Neural progenitor cell (in vitro differentiated cells): ENCODE measurements at regions not wholly inside any gene's neighbourhood (a gene's known extent, or its start where the extent isn't known, plus 50 kb on each side); places are given as distances from the start of the nearest gene placed in this dataset.

Source experiments
- DNase-seq: peaks from one replicate; pipeline ENCODE4 v3.0.0-alpha.2; 2016; ENCODE audit warnings: low spot score
- H2AFZ ChIP-seq: fragments of 200-600 bp; sonication (generic); replicated peaks from 2 replicates; pipeline ENCODE4 v1.6.1; 2016; ENCODE audit warnings: antibody characterized with exemption
- H3F3A ChIP-seq: fragments of 200-600 bp; sonication (generic); 2 replicates; pipeline ENCODE4 v1.6.1; 2016; ENCODE audit warnings: antibody characterized with exemption, low read depth
- H3K27ac ChIP-seq: fragments of 200-600 bp; sonication (generic); 2 replicates; pipeline ENCODE4 v1.5.1; 2016; ENCODE audit warnings: mild to moderate bottlenecking
- H3K27me3 ChIP-seq: fragments of 200-600 bp; sonication (generic); 2 replicates; pipeline ENCODE4 v1.6.1; 2016; ENCODE audit warnings: mild to moderate bottlenecking, moderate library complexity
- H3K36me3 ChIP-seq: fragments of 200-600 bp; sonication (generic); 2 replicates; pipeline ENCODE4 v1.5.1; 2016
- H3K4me1 ChIP-seq: fragments of 200-600 bp; sonication (generic); 2 replicates; pipeline ENCODE4 v1.6.1; 2016; ENCODE audit warnings: mixed run types
- H3K4me2 ChIP-seq: fragments of 200-600 bp; sonication (generic); 2 replicates; pipeline ENCODE4 v1.6.1; 2016
- H3K4me3 ChIP-seq: fragments of 200-600 bp; sonication (generic); 2 replicates; pipeline ENCODE4 v1.5.1; 2016
- H3K79me2 ChIP-seq: fragments of 200-600 bp; sonication (generic); 2 replicates; pipeline ENCODE4 v1.6.1; 2016; ENCODE audit warnings: low read depth
- H3K9ac ChIP-seq: fragments of 200-600 bp; sonication (generic); 2 replicates; pipeline ENCODE4 v1.6.1; 2016
- H3K9me3 ChIP-seq: fragments of 200-600 bp; sonication (generic); 2 replicates; pipeline ENCODE4 v1.5.1; 2016; ENCODE audit warnings: low read depth
- H4K20me1 ChIP-seq: fragments of 200-600 bp; sonication (generic); 2 replicates; pipeline ENCODE4 v1.6.1; 2016; ENCODE audit warnings: low read depth
- H3K27ac Mint-ChIP-seq: 3 replicates; pipeline ENCODE4 v1.8.0; 2021; ENCODE audit warnings: mixed read lengths
- H3K27me3 Mint-ChIP-seq: 2 replicates; pipeline ENCODE4 v1.8.0; 2022; ENCODE audit warnings: low read depth, mild to moderate bottlenecking, inconsistent platforms, moderate library complexity, mixed read lengths; ENCODE audit not compliant: insufficient read depth
- H3K36me3 Mint-ChIP-seq: 3 replicates; pipeline ENCODE4 v1.8.0; 2021; ENCODE audit warnings: mixed read lengths
- H3K4me1 Mint-ChIP-seq: 3 replicates; pipeline ENCODE4 v1.8.0; 2021; ENCODE audit warnings: mixed read lengths
- H3K4me3 Mint-ChIP-seq: 3 replicates; pipeline ENCODE4 v1.8.0; 2021; ENCODE audit warnings: mild to moderate bottlenecking, moderate library complexity, mixed read lengths
- H3K9me3 Mint-ChIP-seq: 3 replicates; pipeline ENCODE4 v1.8.0; 2020; ENCODE audit warnings: mixed read lengths
- CTCF ChIP-seq: fragments of 200-600 bp; sonication (generic); IDR thresholded peaks from 2 replicates; pipeline ENCODE4 v1.5.1; 2017; ENCODE audit warnings: antibody characterized with exemption, mild to moderate bottlenecking
- EZH2 ChIP-seq: fragments of 200-600 bp; sonication (generic); IDR thresholded peaks from 2 replicates; pipeline ENCODE4 v1.6.1; 2017; ENCODE audit warnings: antibody characterized with exemption, mild to moderate bottlenecking, moderate library complexity
- EZH2phosphoT487 ChIP-seq: fragments of 200-600 bp; sonication (generic); IDR thresholded peaks from 2 replicates; pipeline ENCODE4 v1.6.1; 2017; ENCODE audit warnings: antibody characterized with exemption

DNA sequence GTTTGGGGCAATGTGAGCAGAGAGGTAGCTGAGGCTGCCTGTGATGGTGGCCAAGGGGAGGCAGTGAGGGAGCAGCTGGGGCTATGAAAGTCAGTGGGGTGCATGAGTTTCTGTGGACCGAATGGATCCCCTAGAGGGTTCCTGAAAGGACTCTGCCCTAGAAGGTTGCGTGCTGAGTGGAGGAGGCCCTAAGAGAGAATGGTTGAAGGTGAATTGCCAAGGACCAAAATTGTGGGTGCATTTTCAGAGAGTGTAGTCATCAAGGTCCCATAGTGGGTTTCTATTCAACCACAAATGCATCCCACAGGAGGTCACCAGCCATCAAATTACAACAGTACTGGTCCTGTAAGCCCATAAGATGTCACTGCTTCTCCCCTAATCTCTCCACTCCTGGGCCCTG lies 298.3 kb downstream of the CDK5RAP2 start:
- no peak for DNase-seq

GRCh38 chr9:120267929-120268328 lies 312.0 kb downstream of the CDK5RAP2 start:
- H3K36me3 Mint-ChIP-seq, result no peaks in the 10 kb centered on the region
- Histone ChIP-seq H3K9ac (no peak overlapping the region), H3K4me1 (no peaks in the 10 kb centered on the region), H3K79me2 (no peaks in the 10 kb centered on the region), H4K20me1 (no peaks in the 10 kb centered on the region), H3K27me3 (no peaks in the 10 kb centered on the region), H3K36me3 (no peaks in the 10 kb centered on the region), H3K27ac (no peak overlapping the region), H3F3A (no peaks in the 10 kb centered on the region), H2AFZ (no peak overlapping the region), H3K9me3 (no peaks in the 10 kb centered on the region), H3K4me2 (no peak overlapping the region), H3K4me3 (no peak overlapping the region)
- H3K4me1 Mint-ChIP-seq, result no peaks in the 10 kb centered on the region
- DNase-seq, result no peak
- H3K27ac Mint-ChIP-seq, result no peak overlapping the region
- H3K27me3 Mint-ChIP-seq, result no peaks in the 10 kb centered on the region
- peaks cover 8% of the 10 kb centered on the region for H3K9me3 Mint-ChIP-seq
- TF ChIP-seq EZH2, result no peak
- TF ChIP-seq EZH2phosphoT487, result no peak
- no peak for TF ChIP-seq CTCF
- no peak overlapping the region for H3K4me3 Mint-ChIP-seq

More for the DNA sequence above, 298.3 kb downstream of the CDK5RAP2 start:
- H3K4me2 ChIP-seq, result no peak overlapping the region
- Mint-ChIP-seq H3K27ac (no peak overlapping the region), H3K4me3 (no peak overlapping the region), H3K4me1 (no peaks in the 10 kb centered on the region), H3K9me3 (no peaks in the 10 kb centered on the region), H3K27me3 (peaks cover 3% of the 10 kb centered on the region), H3K36me3 (no peaks in the 10 kb centered on the region)
- no peaks in the 10 kb centered on the region for H3K79me2 ChIP-seq
- no peak for TF ChIP-seq EZH2
- no peak for TF ChIP-seq CTCF
- no peaks in the 10 kb centered on the region for H3K9me3 ChIP-seq
- no peak overlapping the region for H3K9ac ChIP-seq
- H2AFZ ChIP-seq, result no peak overlapping the region
- H3F3A ChIP-seq, result no peaks in the 10 kb centered on the region
- no peaks in the 10 kb centered on the region for H3K4me1 ChIP-seq
- no peaks in the 10 kb centered on the region for H3K27me3 ChIP-seq
- H4K20me1 ChIP-seq, result no peaks in the 10 kb centered on the region
- H3K4me3 ChIP-seq, result no peak overlapping the region
- no peaks in the 10 kb centered on the region for H3K36me3 ChIP-seq
- no peak overlapping the region for H3K27ac ChIP-seq

GRCh38 chr9:120265791-120266190 lies 314.2 kb downstream of the CDK5RAP2 start:
- Histone ChIP-seq H3K36me3 (no peaks in the 10 kb centered on the region), H3K4me3 (no peak overlapping the region), H3K27ac (no peak overlapping the region), H3K4me2 (no peak overlapping the region), H3F3A (no peaks in the 10 kb centered on the region), H3K9me3 (no peaks in the 10 kb centered on the region), H3K4me1 (no peaks in the 10 kb centered on the region), H3K27me3 (no peaks in the 10 kb centered on the region), H3K9ac (no peak overlapping the region), H3K79me2 (no peaks in the 10 kb centered on the region), H4K20me1 (no peaks in the 10 kb centered on the region), H2AFZ (no peak overlapping the region)
- Mint-ChIP-seq H3K27ac (no peak overlapping the region), H3K27me3 (peaks cover 5% of the 10 kb centered on the region), H3K4me1 (no peaks in the 10 kb centered on the region), H3K9me3 (peaks cover 2% of the 10 kb centered on the region), H3K36me3 (no peaks in the 10 kb centered on the region), H3K4me3 (no peak overlapping the region)
- TF ChIP-seq CTCF, result no peak
- no peak for TF ChIP-seq EZH2
- no peak for TF ChIP-seq EZH2phosphoT487
- peak; percentile 13 for DNase-seq

GRCh38 chr9:120264528-120264927 lies 315.4 kb downstream of the CDK5RAP2 start:
- no peak overlapping the region for H3K4me3 Mint-ChIP-seq

More at GRCh38 chr9:120264528-120264927, 315.4 kb downstream of the CDK5RAP2 start:
- no peaks in the 10 kb centered on the region for H3K4me1 Mint-ChIP-seq
- no peaks in the 10 kb centered on the region for H3K79me2 ChIP-seq
- no peak overlapping the region for H2AFZ ChIP-seq
- DNase-seq, result no peak
- no peak overlapping the region for H3K4me2 ChIP-seq
- H3K27me3 ChIP-seq, result no peaks in the 10 kb centered on the region
- H3K36me3 Mint-ChIP-seq, result no peaks in the 10 kb centered on the region
- no peaks in the 10 kb centered on the region for H3K36me3 ChIP-seq
- H3K9ac ChIP-seq, result no peak overlapping the region
- no peaks in the 10 kb centered on the region for H3K4me1 ChIP-seq
- H3K27ac Mint-ChIP-seq, result no peak overlapping the region
- H3K9me3 Mint-ChIP-seq, result no peaks in the 10 kb centered on the region
- TF ChIP-seq CTCF, result no peak
- TF ChIP-seq EZH2phosphoT487, result no peak
- TF ChIP-seq EZH2, result no peak
- no peaks in the 10 kb centered on the region for H3K9me3 ChIP-seq
- H3F3A ChIP-seq, result no peaks in the 10 kb centered on the region
- H3K27me3 Mint-ChIP-seq, result peaks cover 8% of the 10 kb centered on the region
- H4K20me1 ChIP-seq, result no peaks in the 10 kb centered on the region
- no peak overlapping the region for H3K4me3 ChIP-seq
- no peak overlapping the region for H3K27ac ChIP-seq
